PC-3 (cell line): ENCODE measurements at regions not wholly inside any gene's neighbourhood (a gene's known extent, or its start where the extent isn't known, plus 50 kb on each side); places are given as distances from the start of the nearest gene placed in this dataset.

Experiments used
- ATAC-seq: fragments of 200-7000 bp; cut with Tn5 transposase; 2 replicates; pipeline ENCODE4 v1.9.1; 2020; ENCODE audit warnings: mild to moderate bottlenecking, moderate library complexity
- BruUV-seq: library from RNA; stranded (reverse); fragments of 400-500 nt; replicated peaks from 2 replicates; lab custom pipeline; 2021; lab: Mats Ljungman, UMichigan
- CTCF ChIA-PET: fragments of 300-600 bp; sonication (Branson Sonifier 250); formaldehyde crosslinking; loops from one replicate; lab custom pipeline; 2022; ENCODE audit warnings: antibody characterized with exemption; lab: Charles Lee
- POLR2A ChIA-PET: fragments of 300-600 bp; sonication (Branson Sonifier 250); formaldehyde crosslinking; loops from one replicate; lab custom pipeline; 2022; ENCODE audit warnings: antibody characterized with exemption; ENCODE audit not compliant: unreplicated experiment; lab: Charles Lee
- DNase-seq: peaks from one replicate; pipeline ENCODE4 v3.0.0-alpha.2; 2015
- H2AFZ ChIP-seq: fragments of 300-600 bp; sonication (generic); 2 replicates; pipeline ENCODE4 v1.6.0; 2016; ENCODE audit warnings: antibody characterized with exemption, low read length
- H3F3A ChIP-seq: fragments of 300-600 bp; sonication (generic); one replicate; pipeline ENCODE4 v1.6.0; 2017; ENCODE audit warnings: antibody characterized with exemption, low read length, control low read depth, mild to moderate bottlenecking; ENCODE audit not compliant: unreplicated experiment
- H3K27ac ChIP-seq: fragments of 300-600 bp; sonication (generic); 2 replicates; pipeline ENCODE4 v1.5.1; 2016; ENCODE audit warnings: mild to moderate bottlenecking, low read length
- H3K27me3 ChIP-seq: fragments of 300-600 bp; sonication (generic); 2 replicates; pipeline ENCODE4 v1.6.1; 2016; ENCODE audit warnings: low read length, mixed read lengths
- H3K36me3 ChIP-seq: fragments of 300-600 bp; sonication (generic); 2 replicates; pipeline ENCODE4 v1.6.1; 2016; ENCODE audit warnings: low read depth, mixed run types, low read length, mixed read lengths
- H3K4me1 ChIP-seq: fragments of 300-600 bp; sonication (generic); 2 replicates; pipeline ENCODE4 v1.5.1; 2016; ENCODE audit warnings: low read length; ENCODE audit not compliant: insufficient read depth
- H3K4me2 ChIP-seq: fragments of 300-600 bp; sonication (generic); 2 replicates; pipeline ENCODE4 v1.6.0; 2016; ENCODE audit warnings: low read length
- H3K4me3 ChIP-seq: fragments of 300-600 bp; sonication (generic); 2 replicates; pipeline ENCODE4 v1.5.1; 2016; ENCODE audit warnings: mild to moderate bottlenecking, low read length, mixed read lengths
- H3K79me2 ChIP-seq: fragments of 300-600 bp; sonication (generic); 2 replicates; pipeline ENCODE4 v1.6.1; 2017; ENCODE audit warnings: low read length, mixed read lengths
- H3K9ac ChIP-seq: fragments of 300-600 bp; sonication (generic); 2 replicates; pipeline ENCODE4 v1.6.0; 2016; ENCODE audit warnings: mild to moderate bottlenecking, low read length
- H3K9me2 ChIP-seq: fragments of 300-600 bp; sonication (generic); replicated peaks from 2 replicates; pipeline ENCODE4 v1.6.1; 2016; ENCODE audit warnings: mixed run types, low read length, mixed read lengths
- H3K9me3 ChIP-seq: fragments of 300-600 bp; sonication (generic); 2 replicates; pipeline ENCODE4 v1.6.1; 2016; ENCODE audit warnings: low read length, mixed read lengths
- H4K20me1 ChIP-seq: fragments of 300-600 bp; sonication (generic); 2 replicates; pipeline ENCODE4 v1.6.1; 2016; ENCODE audit warnings: low read length, mixed read lengths
- EZH2 ChIP-seq: fragments of 300-600 bp; sonication (generic); IDR thresholded peaks from one replicate; pipeline ENCODE4 v1.6.1; 2017; ENCODE audit warnings: antibody characterized with exemption, mild to moderate bottlenecking, low read length; ENCODE audit not compliant: unreplicated experiment
- EZH2phosphoT487 ChIP-seq: fragments of 300-600 bp; sonication (generic); IDR thresholded peaks from 2 replicates; pipeline ENCODE4 v1.6.1; 2018; ENCODE audit warnings: mild to moderate bottlenecking, antibody characterized with exemption, low read length, borderline replicate concordance
- intact Hi-C: fragments of 100-400 bp; cut with micrococcal nuclease; formaldehyde crosslinking; loops from 2 replicates; pipeline ENCODE4 v1.9.0; 2023
- TF ChIP-seq, protein P1 (sequence below): fragments of 300-600 bp; sonication (generic); conservative IDR thresholded peaks from 2 replicates; pipeline ENCODE4 v1.5.1; 2017; ENCODE audit warnings: antibody characterized with exemption, low read depth, mild to moderate bottlenecking, low read length

DNA sequence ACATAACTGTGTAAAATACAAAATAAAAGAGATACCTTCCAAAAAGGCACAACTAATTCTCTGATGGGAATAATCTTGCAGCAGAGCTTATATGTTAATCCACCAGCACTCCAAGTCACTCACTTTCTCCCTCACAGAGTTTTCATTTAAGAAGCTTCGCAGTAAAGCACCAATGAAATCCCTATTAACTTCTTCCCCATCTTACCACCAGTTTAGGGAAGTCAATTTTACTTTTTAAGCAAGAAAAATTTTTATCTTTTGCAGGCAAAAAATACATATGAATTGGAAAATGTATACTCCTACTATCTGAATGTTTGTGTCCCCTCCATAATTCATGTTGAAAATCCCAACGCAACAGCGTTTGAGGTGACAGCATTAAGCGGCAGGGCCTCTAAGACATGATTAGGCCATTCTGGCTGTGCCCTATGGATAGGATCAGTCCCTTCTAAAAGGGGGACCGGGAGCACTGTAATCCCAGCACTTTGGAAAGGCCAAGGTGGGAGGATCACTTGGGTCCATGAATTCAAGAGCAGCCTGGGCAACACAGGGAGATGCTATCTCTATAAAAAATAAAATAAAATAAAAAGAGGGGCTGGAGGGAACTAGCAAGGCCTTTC, 435.8 kb downstream of the SHQ1 start:
- H3K4me3 ChIP-seq = no peak overlapping the region
- no TSS peak for BruUV-seq
- TF ChIP-seq EZH2phosphoT487 = no peak
- TF ChIP-seq, protein P1, sequence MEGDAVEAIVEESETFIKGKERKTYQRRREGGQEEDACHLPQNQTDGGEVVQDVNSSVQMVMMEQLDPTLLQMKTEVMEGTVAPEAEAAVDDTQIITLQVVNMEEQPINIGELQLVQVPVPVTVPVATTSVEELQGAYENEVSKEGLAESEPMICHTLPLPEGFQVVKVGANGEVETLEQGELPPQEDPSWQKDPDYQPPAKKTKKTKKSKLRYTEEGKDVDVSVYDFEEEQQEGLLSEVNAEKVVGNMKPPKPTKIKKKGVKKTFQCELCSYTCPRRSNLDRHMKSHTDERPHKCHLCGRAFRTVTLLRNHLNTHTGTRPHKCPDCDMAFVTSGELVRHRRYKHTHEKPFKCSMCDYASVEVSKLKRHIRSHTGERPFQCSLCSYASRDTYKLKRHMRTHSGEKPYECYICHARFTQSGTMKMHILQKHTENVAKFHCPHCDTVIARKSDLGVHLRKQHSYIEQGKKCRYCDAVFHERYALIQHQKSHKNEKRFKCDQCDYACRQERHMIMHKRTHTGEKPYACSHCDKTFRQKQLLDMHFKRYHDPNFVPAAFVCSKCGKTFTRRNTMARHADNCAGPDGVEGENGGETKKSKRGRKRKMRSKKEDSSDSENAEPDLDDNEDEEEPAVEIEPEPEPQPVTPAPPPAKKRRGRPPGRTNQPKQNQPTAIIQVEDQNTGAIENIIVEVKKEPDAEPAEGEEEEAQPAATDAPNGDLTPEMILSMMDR = no peak
- no peak for TF ChIP-seq EZH2
- H2AFZ ChIP-seq = no peak overlapping the region
- DNase-seq (no peak), ATAC-seq (no peak)
- CTCF ChIA-PET = no interaction called here
- no peaks in the 10 kb centered on the region for H3K27me3 ChIP-seq
- intact Hi-C loops = no loop called here
- no peaks in the 10 kb centered on the region for H3K9me3 ChIP-seq
- peaks cover 100% of the 10 kb centered on the region for H3K79me2 ChIP-seq
- no peaks in the 10 kb centered on the region for H3F3A ChIP-seq
- H3K4me2 ChIP-seq = no peak overlapping the region
- POLR2A ChIA-PET = interaction anchor here (0.5 kb wide), 1 partner anchor 674 kb away, joined by 3 read pairs; no protein-coding TSS in a partner anchor
- no peaks in the 10 kb centered on the region for H3K36me3 ChIP-seq
- no peak overlapping the region for H3K9ac ChIP-seq
- no peak overlapping the region for H3K27ac ChIP-seq
- H4K20me1 ChIP-seq = peaks cover 71% of the 10 kb centered on the region
- no peaks in the 10 kb centered on the region for H3K9me2 ChIP-seq
- peaks cover 32% of the 10 kb centered on the region for H3K4me1 ChIP-seq

DNA sequence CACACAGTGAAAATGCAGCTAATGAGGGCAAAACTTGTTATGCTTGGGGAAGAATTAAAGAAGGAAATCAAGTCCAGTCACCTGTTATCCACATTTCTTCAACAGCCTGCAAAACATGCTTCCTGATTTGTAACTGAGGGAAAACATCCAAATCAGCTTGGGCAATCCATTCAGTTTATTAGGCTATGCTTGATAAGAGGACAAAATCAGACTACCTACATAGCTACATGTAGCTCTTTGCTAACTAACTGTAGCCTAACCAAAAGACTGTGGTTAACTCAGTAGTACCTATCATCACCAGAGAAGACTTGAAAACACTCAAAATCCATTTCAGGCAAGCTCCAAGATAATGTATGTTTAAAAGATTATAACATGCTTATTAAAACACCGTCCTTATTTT, 436.4 kb downstream of the SHQ1 start:
- no peak overlapping the region for H3K27ac ChIP-seq
- peaks cover 100% of the 10 kb centered on the region for H3K79me2 ChIP-seq
- H3K27me3 ChIP-seq = no peaks in the 10 kb centered on the region
- TF ChIP-seq EZH2phosphoT487 (no peak), EZH2 (no peak)
- TF ChIP-seq, protein P1 = no peak
- CTCF ChIA-PET = no interaction called here
- H3K9me2 ChIP-seq = no peaks in the 10 kb centered on the region
- H3K9me3 ChIP-seq = no peaks in the 10 kb centered on the region
- no peaks in the 10 kb centered on the region for H3K36me3 ChIP-seq
- H3K4me1 ChIP-seq = peaks cover 32% of the 10 kb centered on the region
- BruUV-seq = no TSS peak
- H3K4me3 ChIP-seq = no peak overlapping the region
- H4K20me1 ChIP-seq = peaks cover 69% of the 10 kb centered on the region
- H2AFZ ChIP-seq = no peak overlapping the region
- peak overlapping the region; percentile 56; the same call in 1 of the 2 replicates for H3K4me2 ChIP-seq
- ATAC-seq (no peak), DNase-seq (no peak)
- H3F3A ChIP-seq = no peaks in the 10 kb centered on the region
- H3K9ac ChIP-seq = no peak overlapping the region
- intact Hi-C loops = no loop called here
- POLR2A ChIA-PET = interaction anchor here (0.5 kb wide), 1 partner anchor 674 kb away, joined by 3 read pairs; no protein-coding TSS in a partner anchor

DNA sequence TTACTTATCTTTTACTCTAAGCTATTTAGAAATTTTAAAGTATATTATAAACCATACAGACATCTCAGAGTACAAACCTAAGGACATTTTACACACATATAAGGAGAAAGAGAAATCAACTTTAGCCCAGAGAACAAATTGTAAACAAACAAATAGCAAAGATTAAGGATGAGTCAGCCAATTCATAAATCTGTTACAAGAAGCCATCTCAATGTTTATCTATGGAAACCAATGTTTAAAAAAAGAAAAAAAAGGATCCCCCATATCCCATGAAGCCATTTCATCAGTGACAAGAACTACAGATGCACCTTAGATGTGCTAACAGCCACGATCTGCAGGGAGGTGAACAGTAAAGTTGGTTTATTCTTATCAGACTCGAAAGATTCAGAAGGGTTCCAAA, 437.1 kb downstream of the SHQ1 start:
- H3K9me2 ChIP-seq = no peaks in the 10 kb centered on the region
- ATAC-seq (peak; percentile 36), DNase-seq (peak; percentile 30)
- H3K36me3 ChIP-seq = no peaks in the 10 kb centered on the region
- H3K4me3 ChIP-seq = no peak overlapping the region
- H3K4me2 ChIP-seq = peak overlapping the region; percentile 56
- peaks cover 75% of the 10 kb centered on the region for H4K20me1 ChIP-seq
- BruUV-seq = no TSS peak
- intact Hi-C loops = no loop called here
- TF ChIP-seq, protein P1 = no peak
- no peak for TF ChIP-seq EZH2phosphoT487
- no peak for TF ChIP-seq EZH2
- H2AFZ ChIP-seq = no peak overlapping the region
- ChIA-PET CTCF (no interaction called here), POLR2A (no interaction called here)
- H3K79me2 ChIP-seq = peaks cover 100% of the 10 kb centered on the region
- H3K9me3 ChIP-seq = no peaks in the 10 kb centered on the region
- no peak overlapping the region for H3K9ac ChIP-seq
- H3F3A ChIP-seq = no peaks in the 10 kb centered on the region
- peaks cover 32% of the 10 kb centered on the region for H3K4me1 ChIP-seq
- no peaks in the 10 kb centered on the region for H3K27me3 ChIP-seq
- no peak overlapping the region for H3K27ac ChIP-seq
